IMR-90 (cell line): ENCODE measurements at regions not wholly inside any gene's neighbourhood (a gene's known extent, or its start where the extent isn't known, plus 50 kb on each side); places are given as distances from the start of the nearest gene placed in this dataset.

Experiments
- ATAC-seq: fragments of 200-7000 bp; cut with Tn5 transposase; 2 replicates; pipeline ENCODE4 v1.9.1; 2020; ENCODE audit warnings: low read depth, mild to moderate bottlenecking, moderate library complexity
- BruUV-seq: library from RNA; stranded (reverse); fragments of 400-500 nt; replicated peaks from 2 replicates; lab custom pipeline; 2021; lab: Mats Ljungman, UMichigan
- CTCF ChIA-PET: fragments of 300-600 bp; formaldehyde crosslinking; extraction: SDS; loops from one replicate; lab custom pipeline; 2021; ENCODE audit warnings: antibody characterized with exemption; lab: Yijun Ruan, JAX
- POLR2A ChIA-PET: fragments of 300-600 bp; sonication (Branson Sonifier 250); formaldehyde crosslinking; loops from one replicate; lab custom pipeline; 2022; ENCODE audit warnings: antibody characterized with exemption; ENCODE audit not compliant: unreplicated experiment; lab: Charles Lee
- DNase-seq: peaks from one replicate; pipeline ENCODE4 v3.0.0; 2013
- H2AFZ ChIP-seq: replicated peaks from 2 replicates; pipeline ENCODE3; 2013; ENCODE audit warnings: low read length, mild to moderate bottlenecking; ENCODE audit not compliant: poor library complexity
- H2AK5ac ChIP-seq: 2 replicates; pipeline ENCODE4 v1.6.1; 2013; ENCODE audit warnings: low read depth, low read length, inconsistent platforms
- H2AK9ac ChIP-seq: replicated peaks from 2 replicates; pipeline ENCODE3; 2013; ENCODE audit warnings: mild to moderate bottlenecking, low read depth, low read length, moderate library complexity; ENCODE audit not compliant: poor library complexity
- H2BK120ac ChIP-seq: 2 replicates; pipeline ENCODE4 v1.6.1; 2013; ENCODE audit warnings: low read depth, low read length, inconsistent platforms
- H2BK15ac ChIP-seq: 3 replicates; pipeline ENCODE4 v1.6.1; 2013; ENCODE audit warnings: low read depth, low read length, inconsistent platforms
- H2BK20ac ChIP-seq: 2 replicates; pipeline ENCODE4 v1.6.1; 2013; ENCODE audit warnings: low read depth, mild to moderate bottlenecking, inconsistent platforms, low read length, moderate library complexity
- H2BK5ac ChIP-seq: 2 replicates; pipeline ENCODE4 v1.6.1; 2013; ENCODE audit warnings: mild to moderate bottlenecking, low read depth, low read length, inconsistent platforms; ENCODE audit not compliant: poor library complexity, severe bottlenecking
- H3K14ac ChIP-seq: replicated peaks from 2 replicates; pipeline ENCODE4 v1.6.1; 2013; ENCODE audit warnings: low read depth, low read length, inconsistent platforms
- H3K18ac ChIP-seq: 2 replicates; pipeline ENCODE4 v1.6.1; 2013; ENCODE audit warnings: low read depth, low read length, control low read depth
- H3K23ac ChIP-seq: 2 replicates; pipeline ENCODE4 v1.6.1; 2013; ENCODE audit warnings: low read depth, low read length, inconsistent platforms
- H3K27ac ChIP-seq: 2 replicates; pipeline ENCODE4 v1.5.1; 2013; ENCODE audit warnings: mild to moderate bottlenecking, control low read depth, low read length; ENCODE audit not compliant: insufficient read depth
- H3K27me3 ChIP-seq: 2 replicates; pipeline ENCODE4 v1.6.1; 2013; ENCODE audit warnings: low read length; ENCODE audit not compliant: control insufficient read depth, insufficient read depth
- H3K36me3 ChIP-seq: 2 replicates; pipeline ENCODE4 v1.6.1; 2013; ENCODE audit warnings: low read length, mixed read lengths; ENCODE audit not compliant: control insufficient read depth, insufficient read depth
- H3K4ac ChIP-seq: 2 replicates; pipeline ENCODE4 v1.6.1; 2013; ENCODE audit warnings: low read depth, low read length, inconsistent platforms
- H3K4me1 ChIP-seq: 2 replicates; pipeline ENCODE4 v1.6.1; 2013; ENCODE audit warnings: low read length, mixed read lengths; ENCODE audit not compliant: control insufficient read depth, insufficient read depth
- H3K4me2 ChIP-seq: 2 replicates; pipeline ENCODE4 v1.6.1; 2013; ENCODE audit warnings: low read depth, mild to moderate bottlenecking, control low read depth, low read length, moderate library complexity
- H3K4me3 ChIP-seq: 2 replicates; pipeline ENCODE4 v1.5.1; 2013; ENCODE audit warnings: low read depth, mild to moderate bottlenecking, control low read depth, low read length, moderate library complexity; ENCODE audit not compliant: insufficient read depth
- H3K56ac ChIP-seq: 2 replicates; pipeline ENCODE4 v1.6.1; 2013; ENCODE audit warnings: low read length, inconsistent platforms; ENCODE audit not compliant: insufficient read depth; ENCODE audit errors: extremely low read depth
- H3K79me1 ChIP-seq, 2 experiments: 2 replicates each; pipeline ENCODE4 v1.6.1; 2013; ENCODE audit warnings: low read length in 2 of 2, inconsistent platforms in 1 of 2, low read depth in 1 of 2
- H3K9ac ChIP-seq: 2 replicates; pipeline ENCODE4 v1.6.1; 2013; ENCODE audit warnings: low read depth, low read length, control low read depth
- H3K9me1 ChIP-seq: 2 replicates; pipeline ENCODE4 v1.6.1; 2013; ENCODE audit warnings: low read length, inconsistent platforms; ENCODE audit not compliant: insufficient read depth
- H3K9me3 ChIP-seq: 2 replicates; pipeline ENCODE4 v1.6.1; 2013; ENCODE audit warnings: low read length; ENCODE audit not compliant: control insufficient read depth, insufficient read depth
- H4K20me1 ChIP-seq: 2 replicates; pipeline ENCODE4 v1.6.1; 2013; ENCODE audit warnings: low read length, inconsistent platforms; ENCODE audit not compliant: insufficient read depth
- H4K5ac ChIP-seq: 2 replicates; pipeline ENCODE4 v1.6.1; 2013; ENCODE audit warnings: mild to moderate bottlenecking, low read depth, low read length, control low read depth
- H4K8ac ChIP-seq, 2 experiments: 2 replicates each; pipeline ENCODE4 v1.6.1; 2013; ENCODE audit warnings: low read depth in 2 of 2, low read length in 2 of 2, control low read depth in 1 of 2, inconsistent platforms in 1 of 2
- H4K91ac ChIP-seq: 2 replicates; pipeline ENCODE4 v1.6.1; 2013; ENCODE audit warnings: low read depth, low read length, inconsistent platforms; ENCODE audit not compliant: insufficient read depth
- MAFK ChIP-seq: IDR thresholded peaks from 2 replicates; pipeline ENCODE4 v1.6.1; 2012; ENCODE audit warnings: low read depth, low read length, improper control_type of control experiment
- RAD21 ChIP-seq: IDR thresholded peaks from 2 replicates; pipeline ENCODE4 v1.6.1; 2012; ENCODE audit warnings: low read length, improper control_type of control experiment
- WGBS, 2 experiments: methylation state at CpG; one replicate each; pipeline versions ENCODE4 v1.1.5 to v1.1.7; 2013; ENCODE audit warnings: missing lambda C conversion rate in 2 of 2; ENCODE audit not compliant: insufficient read length in 1 of 2; ENCODE audit errors: extremely low coverage in 2 of 2; 5-methylcytosine and 5-hydroxymethylcytosine counted together
- dilution Hi-C: fragments of 300-500 bp; cut with HindIII; formaldehyde crosslinking; loops from one replicate; pipeline ENCODE4 v1.14.3; 2018; ENCODE audit warnings: low sequenced_read_pairs; ENCODE audit not compliant: unreplicated experiment
- in situ Hi-C: fragments of 300-500 bp; cut with MboI; formaldehyde crosslinking; loops from 3 replicates; pipeline ENCODE4 v1.14.3; 2019; ENCODE audit warnings: low sequenced_read_pairs, inconsistent platforms, mixed read lengths
- intact Hi-C: fragments of 100-400 bp; cut with micrococcal nuclease; formaldehyde crosslinking; loops from 2 replicates; pipeline ENCODE4 v1.10.0; 2022

DNA sequence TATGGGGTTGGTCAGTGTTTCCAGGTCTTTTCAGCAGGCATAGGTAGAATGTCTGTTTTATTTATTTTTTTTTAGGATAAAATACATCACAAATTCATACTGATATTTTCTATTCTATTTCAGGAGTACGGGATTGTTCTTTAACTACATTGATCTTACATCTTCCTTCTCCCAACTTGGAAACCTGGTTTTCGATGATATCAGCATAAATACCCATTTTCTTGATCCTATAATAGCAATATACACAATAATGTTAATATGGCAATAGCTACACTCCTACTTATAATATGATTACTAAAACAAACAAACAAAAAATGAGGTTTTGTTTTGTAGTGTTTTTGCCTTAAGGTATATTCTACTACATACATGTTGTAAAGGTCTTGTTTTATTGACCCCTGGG, 962.4 kb upstream of the GOT2 start:
- in situ Hi-C loops = no loop called here
- Histone ChIP-seq H4K91ac (no peak overlapping the region), H2BK5ac (no peak overlapping the region), H3K56ac (no peak overlapping the region), H4K5ac (no peak overlapping the region), H3K9ac (no peak overlapping the region), H3K23ac (no peak overlapping the region), H3K9me1 (no peaks in the 10 kb centered on the region), H3K4me3 (no peak overlapping the region), H3K36me3 (no peaks in the 10 kb centered on the region), H4K8ac (no peak overlapping the region), H3K4me1 (no peaks in the 10 kb centered on the region), H3K27ac (no peak overlapping the region), H3K14ac (no peak overlapping the region), H3K4ac (no peak overlapping the region), H3K9me3 (no peaks in the 10 kb centered on the region), H2BK20ac (no peak overlapping the region), H3K27me3 (no peaks in the 10 kb centered on the region), H2BK120ac (no peak overlapping the region), H2AK9ac (no peak overlapping the region), H3K79me1 (no peaks in the 10 kb centered on the region), H3K4me2 (no peak overlapping the region), H2AK5ac (no peak overlapping the region), H2BK15ac (no peak overlapping the region), H3K18ac (no peak overlapping the region), H2AFZ (no peak overlapping the region), H4K20me1 (no peaks in the 10 kb centered on the region)
- WGBS, 2 experiments = no CpG with 5 or more reads among the region's 2 CpGs
- ATAC-seq (no peak), DNase-seq (no peak)
- intact Hi-C loops = no loop called here
- dilution Hi-C loops = no loop called here
- ChIA-PET POLR2A (no interaction called here), CTCF (no interaction called here)
- no TSS peak for BruUV-seq
- peak; percentile 73 for TF ChIP-seq MAFK
- no peak for TF ChIP-seq RAD21
